ENCODE measurements at regions not wholly inside any gene's neighbourhood (a gene's known extent, or its start where the extent isn't known, plus 50 kb on each side); places are given as distances from the start of the nearest gene placed in this dataset.

- DNase-seq (ENCODE audit: low read depth in 4 of 4, low spot score in 3 of 4), result no peak
These were observed 407.1 kb upstream of the CFAP20DC start for GRCh38 chr3:59456852-59457485.

GRCh38 chr3:59451800-59452746 lies 402.2 kb upstream of the CFAP20DC start:
- DNase-seq (ENCODE audit: low read depth in 4 of 4, low spot score in 3 of 4), result no peak

- no peak for DNase-seq (ENCODE audit: low read depth in 4 of 4, low spot score in 3 of 4)
These were observed 401.3 kb upstream of the CFAP20DC start for GRCh38 chr3:59450946-59451763.

GRCh38 chr3:59450437-59450836 lies 400.6 kb upstream of the CFAP20DC start:
- DNase-seq (ENCODE audit: low read depth in 4 of 4, low spot score in 3 of 4), result no peak

- no peak for DNase-seq (ENCODE audit: low read depth in 4 of 4, low spot score in 3 of 4)
These were observed 397.1 kb upstream of the CFAP20DC start for GRCh38 chr3:59446775-59447465.

- DNase-seq (ENCODE audit: low read depth in 4 of 4, low spot score in 3 of 4), result no peak
These were observed 394.9 kb upstream of the CFAP20DC start for GRCh38 chr3:59444676-59445075.

GRCh38 chr3:59444294-59444671 lies 394.5 kb upstream of the CFAP20DC start:
- DNase-seq (ENCODE audit: low read depth in 4 of 4, low spot score in 3 of 4), result no peak

- DNase-seq (ENCODE audit: low read depth in 4 of 4, low spot score in 3 of 4), result no peak
These were observed 393.9 kb upstream of the CFAP20DC start for GRCh38 chr3:59443618-59444293.

- DNase-seq (ENCODE audit: low read depth in 4 of 4, low spot score in 3 of 4), result no peak
These were observed 392.2 kb upstream of the CFAP20DC start for GRCh38 chr3:59442046-59442445.

GRCh38 chr3:59440285-59441028 lies 390.6 kb upstream of the CFAP20DC start:
- DNase-seq (ENCODE audit: low read depth in 4 of 4, low spot score in 3 of 4), result no peak

GRCh38 chr3:59438492-59438891 lies 388.7 kb upstream of the CFAP20DC start:
- no peak for DNase-seq (ENCODE audit: low read depth in 4 of 4, low spot score in 3 of 4)

- peak in 1 of 4 donors; percentile 19 for DNase-seq (ENCODE audit: low read depth in 4 of 4, low spot score in 3 of 4)
These were observed 386.5 kb upstream of the CFAP20DC start for GRCh38 chr3:59436164-59436958.

- DNase-seq (ENCODE audit: low read depth in 4 of 4, low spot score in 3 of 4), result no peak
These were observed 383.7 kb upstream of the CFAP20DC start for GRCh38 chr3:59433546-59433945.

GRCh38 chr3:59432665-59433064 lies 382.8 kb upstream of the CFAP20DC start:
- DNase-seq (ENCODE audit: low read depth in 4 of 4, low spot score in 3 of 4), result no peak

GRCh38 chr3:59430341-59430740 lies 380.5 kb upstream of the CFAP20DC start:
- DNase-seq (ENCODE audit: low read depth in 4 of 4, low spot score in 3 of 4), result no peak

- DNase-seq (ENCODE audit: low read depth in 4 of 4, low spot score in 3 of 4), result no peak
These were observed 379.4 kb upstream of the CFAP20DC start for GRCh38 chr3:59429198-59429597.

GRCh38 chr3:59426821-59427565 lies 377.2 kb upstream of the CFAP20DC start:
- no peak for DNase-seq (ENCODE audit: low read depth in 4 of 4, low spot score in 3 of 4)

GRCh38 chr3:59425942-59426341 lies 376.1 kb upstream of the CFAP20DC start:
- DNase-seq (ENCODE audit: low read depth in 4 of 4, low spot score in 3 of 4), result no peak

All from left renal pelvis (tissue), 4 donors.